ENCODE measurements at regions not wholly inside any gene's neighbourhood (a gene's known extent, or its start where the extent isn't known, plus 50 kb on each side); places are given as distances from the start of the nearest gene placed in this dataset.

DNA sequence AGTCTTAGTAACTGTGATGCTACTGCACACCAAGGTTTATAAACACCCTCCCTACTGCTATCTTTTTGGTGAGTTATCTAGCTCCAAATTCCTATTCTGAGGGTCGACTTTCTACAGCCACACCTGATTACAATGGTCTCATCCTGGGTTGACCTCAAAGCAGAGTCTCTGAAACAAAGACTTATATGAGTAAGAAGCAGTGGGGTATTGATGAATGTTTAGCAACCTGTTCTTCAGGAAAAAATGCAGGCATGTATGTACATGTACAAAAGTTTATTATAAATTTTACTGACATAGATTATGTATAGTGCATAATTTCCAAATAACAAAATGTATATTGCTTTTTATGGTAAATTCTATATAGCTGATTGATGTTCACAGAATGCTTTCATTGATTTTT lies 51.6 kb upstream of the FMNL2 start:
- DNase-seq (ENCODE audit: extremely low read depth in 1 of 4, low spot score in 3 of 4) (no peak), ATAC-seq (no peak), FAIRE-seq (no peak)
- Histone ChIP-seq H3K4me3 (no peak overlapping the region), H3K79me2 (ENCODE audit: control insufficient read depth, insufficient read depth, low read length) (no peaks in the 10 kb centered on the region), H2AFZ (ENCODE audit: low read depth, low read length) (no peak overlapping the region), H3K4me1 (replicated peaks in 1 of 2; ENCODE audit: control insufficient read depth in 2 of 2, insufficient read depth in 2 of 2, low read length in 2 of 2) (no peaks in the 10 kb centered on the region), H3K27me3 (ENCODE audit: control insufficient read depth in 2 of 2, insufficient read depth in 2 of 2, low read length in 2 of 2) (no peaks in the 10 kb centered on the region), H3K9ac (ENCODE audit: insufficient read depth in 1 of 2, low read depth in 2 of 2, low read length in 2 of 2) (no peak overlapping the region), H3K4me2 (ENCODE audit: insufficient read depth, low read length) (no peak overlapping the region), H3K9me1 (ENCODE audit: control insufficient read depth, insufficient read depth, low read length) (no peaks in the 10 kb centered on the region), H4K20me1 (replicated peaks; ENCODE audit: control insufficient read depth, insufficient read depth, low read length) (no peaks in the 10 kb centered on the region), H3K9me3 (replicated peaks; ENCODE audit: control insufficient read depth, insufficient read depth, low read depth, low read length) (no peaks in the 10 kb centered on the region), H3K27ac (ENCODE audit: extremely low read depth, low read depth, low read length) (no peak overlapping the region), H3K36me3 (ENCODE audit: control insufficient read depth, insufficient read depth, low read length) (no peaks in the 10 kb centered on the region)
- TF ChIP-seq, protein P1, sequence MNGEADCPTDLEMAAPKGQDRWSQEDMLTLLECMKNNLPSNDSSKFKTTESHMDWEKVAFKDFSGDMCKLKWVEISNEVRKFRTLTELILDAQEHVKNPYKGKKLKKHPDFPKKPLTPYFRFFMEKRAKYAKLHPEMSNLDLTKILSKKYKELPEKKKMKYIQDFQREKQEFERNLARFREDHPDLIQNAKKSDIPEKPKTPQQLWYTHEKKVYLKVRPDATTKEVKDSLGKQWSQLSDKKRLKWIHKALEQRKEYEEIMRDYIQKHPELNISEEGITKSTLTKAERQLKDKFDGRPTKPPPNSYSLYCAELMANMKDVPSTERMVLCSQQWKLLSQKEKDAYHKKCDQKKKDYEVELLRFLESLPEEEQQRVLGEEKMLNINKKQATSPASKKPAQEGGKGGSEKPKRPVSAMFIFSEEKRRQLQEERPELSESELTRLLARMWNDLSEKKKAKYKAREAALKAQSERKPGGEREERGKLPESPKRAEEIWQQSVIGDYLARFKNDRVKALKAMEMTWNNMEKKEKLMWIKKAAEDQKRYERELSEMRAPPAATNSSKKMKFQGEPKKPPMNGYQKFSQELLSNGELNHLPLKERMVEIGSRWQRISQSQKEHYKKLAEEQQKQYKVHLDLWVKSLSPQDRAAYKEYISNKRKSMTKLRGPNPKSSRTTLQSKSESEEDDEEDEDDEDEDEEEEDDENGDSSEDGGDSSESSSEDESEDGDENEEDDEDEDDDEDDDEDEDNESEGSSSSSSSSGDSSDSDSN (IDR thresholded peaks at IDR 0.05; ENCODE audit: borderline replicate concordance in 1 of 2, low read depth in 2 of 2, low read length in 2 of 2), result no peak
- TF ChIP-seq, protein P2, sequence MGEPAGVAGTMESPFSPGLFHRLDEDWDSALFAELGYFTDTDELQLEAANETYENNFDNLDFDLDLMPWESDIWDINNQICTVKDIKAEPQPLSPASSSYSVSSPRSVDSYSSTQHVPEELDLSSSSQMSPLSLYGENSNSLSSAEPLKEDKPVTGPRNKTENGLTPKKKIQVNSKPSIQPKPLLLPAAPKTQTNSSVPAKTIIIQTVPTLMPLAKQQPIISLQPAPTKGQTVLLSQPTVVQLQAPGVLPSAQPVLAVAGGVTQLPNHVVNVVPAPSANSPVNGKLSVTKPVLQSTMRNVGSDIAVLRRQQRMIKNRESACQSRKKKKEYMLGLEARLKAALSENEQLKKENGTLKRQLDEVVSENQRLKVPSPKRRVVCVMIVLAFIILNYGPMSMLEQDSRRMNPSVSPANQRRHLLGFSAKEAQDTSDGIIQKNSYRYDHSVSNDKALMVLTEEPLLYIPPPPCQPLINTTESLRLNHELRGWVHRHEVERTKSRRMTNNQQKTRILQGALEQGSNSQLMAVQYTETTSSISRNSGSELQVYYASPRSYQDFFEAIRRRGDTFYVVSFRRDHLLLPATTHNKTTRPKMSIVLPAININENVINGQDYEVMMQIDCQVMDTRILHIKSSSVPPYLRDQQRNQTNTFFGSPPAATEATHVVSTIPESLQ (CRISPR knock-in tag; IDR thresholded peaks at IDR 0.05), result no peak
- TF ChIP-seq POLR2AphosphoS2 (IDR thresholded peaks at IDR 0.05; ENCODE audit: low read length), result no peak
- TF ChIP-seq HMG20B (CRISPR knock-in tag; IDR thresholded peaks at IDR 0.05), result no peak
- TF ChIP-seq, protein P3, sequence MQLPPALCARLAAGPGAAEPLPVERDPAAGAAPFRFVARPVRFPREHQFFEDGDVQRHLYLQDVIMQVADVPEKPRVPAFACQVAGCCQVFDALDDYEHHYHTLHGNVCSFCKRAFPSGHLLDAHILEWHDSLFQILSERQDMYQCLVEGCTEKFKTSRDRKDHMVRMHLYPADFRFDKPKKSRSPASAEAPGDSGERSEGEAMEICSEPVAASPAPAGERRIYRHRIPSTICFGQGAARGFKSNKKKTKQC (CRISPR knock-in tag; IDR thresholded peaks at IDR 0.05), result no peak
- TF ChIP-seq, protein P4, sequence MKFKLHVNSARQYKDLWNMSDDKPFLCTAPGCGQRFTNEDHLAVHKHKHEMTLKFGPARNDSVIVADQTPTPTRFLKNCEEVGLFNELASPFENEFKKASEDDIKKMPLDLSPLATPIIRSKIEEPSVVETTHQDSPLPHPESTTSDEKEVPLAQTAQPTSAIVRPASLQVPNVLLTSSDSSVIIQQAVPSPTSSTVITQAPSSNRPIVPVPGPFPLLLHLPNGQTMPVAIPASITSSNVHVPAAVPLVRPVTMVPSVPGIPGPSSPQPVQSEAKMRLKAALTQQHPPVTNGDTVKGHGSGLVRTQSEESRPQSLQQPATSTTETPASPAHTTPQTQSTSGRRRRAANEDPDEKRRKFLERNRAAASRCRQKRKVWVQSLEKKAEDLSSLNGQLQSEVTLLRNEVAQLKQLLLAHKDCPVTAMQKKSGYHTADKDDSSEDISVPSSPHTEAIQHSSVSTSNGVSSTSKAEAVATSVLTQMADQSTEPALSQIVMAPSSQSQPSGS (CRISPR knock-in tag; IDR thresholded peaks at IDR 0.05), result no peak
- TF ChIP-seq DACH1 (IDR thresholded peaks at IDR 0.05; ENCODE audit: partially characterized antibody), result no peak
- 6% methylated on average over 1 of the region's 1 CpG for WGBS (ENCODE audit: insufficient coverage, low coverage, missing lambda C conversion rate)
- intact Hi-C loops (cut with micrococcal nuclease) (no loop called here), in situ Hi-C loops (cut with MboI) (no loop called here)
- CTCF ChIA-PET (ENCODE audit: low intra/inter-chr PET ratio), result no interaction called here
- no TSS peak for BruUV-seq (replicated peaks)
- POLR2A ChIA-PET, result no interaction called here
